Fibroblast of villous mesenchyme (primary cell): ENCODE measurements at regions not wholly inside any gene's neighbourhood (a gene's known extent, or its start where the extent isn't known, plus 50 kb on each side); places are given as distances from the start of the nearest gene placed in this dataset.

Experiments used
- DNase-seq: peaks from one replicate; pipeline ENCODE4 v3.0.0-alpha.2; 2010; ENCODE audit warnings: low read depth
- H3K4me3 ChIP-seq: 2 replicates; pipeline ENCODE4 v1.5.1; 2011; ENCODE audit warnings: low read depth, mild to moderate bottlenecking, low read length
- TF ChIP-seq, protein P1 (sequence below): IDR thresholded peaks from 2 replicates; pipeline ENCODE4 v1.5.1; 2012; ENCODE audit warnings: low read depth, mild to moderate bottlenecking, low read length; ENCODE audit not compliant: insufficient read depth

DNA sequence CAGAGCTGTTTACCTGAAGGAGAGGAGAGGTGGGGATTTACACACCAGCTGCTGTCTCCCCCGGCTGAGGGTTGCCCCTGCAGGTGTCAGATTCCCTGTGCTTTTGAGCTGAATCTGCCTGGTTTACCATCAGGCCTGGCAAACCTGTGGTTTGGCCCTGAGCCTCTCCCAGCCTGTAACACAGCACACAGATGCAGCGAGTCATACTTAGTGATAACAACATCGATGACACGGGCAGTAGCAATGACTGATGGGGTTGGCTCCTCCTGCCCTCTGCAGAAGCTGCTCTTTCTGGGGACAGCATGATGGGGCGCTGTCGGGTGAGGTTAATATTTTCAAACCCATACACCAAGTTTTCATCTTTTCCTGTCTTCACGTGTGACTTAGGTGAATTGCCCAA, 380.0 kb upstream of the B3GAT1 start:
- TF ChIP-seq, protein P1, sequence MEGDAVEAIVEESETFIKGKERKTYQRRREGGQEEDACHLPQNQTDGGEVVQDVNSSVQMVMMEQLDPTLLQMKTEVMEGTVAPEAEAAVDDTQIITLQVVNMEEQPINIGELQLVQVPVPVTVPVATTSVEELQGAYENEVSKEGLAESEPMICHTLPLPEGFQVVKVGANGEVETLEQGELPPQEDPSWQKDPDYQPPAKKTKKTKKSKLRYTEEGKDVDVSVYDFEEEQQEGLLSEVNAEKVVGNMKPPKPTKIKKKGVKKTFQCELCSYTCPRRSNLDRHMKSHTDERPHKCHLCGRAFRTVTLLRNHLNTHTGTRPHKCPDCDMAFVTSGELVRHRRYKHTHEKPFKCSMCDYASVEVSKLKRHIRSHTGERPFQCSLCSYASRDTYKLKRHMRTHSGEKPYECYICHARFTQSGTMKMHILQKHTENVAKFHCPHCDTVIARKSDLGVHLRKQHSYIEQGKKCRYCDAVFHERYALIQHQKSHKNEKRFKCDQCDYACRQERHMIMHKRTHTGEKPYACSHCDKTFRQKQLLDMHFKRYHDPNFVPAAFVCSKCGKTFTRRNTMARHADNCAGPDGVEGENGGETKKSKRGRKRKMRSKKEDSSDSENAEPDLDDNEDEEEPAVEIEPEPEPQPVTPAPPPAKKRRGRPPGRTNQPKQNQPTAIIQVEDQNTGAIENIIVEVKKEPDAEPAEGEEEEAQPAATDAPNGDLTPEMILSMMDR = no peak
- DNase-seq = peak; percentile 7
- H3K4me3 ChIP-seq = no peak overlapping the region

DNA sequence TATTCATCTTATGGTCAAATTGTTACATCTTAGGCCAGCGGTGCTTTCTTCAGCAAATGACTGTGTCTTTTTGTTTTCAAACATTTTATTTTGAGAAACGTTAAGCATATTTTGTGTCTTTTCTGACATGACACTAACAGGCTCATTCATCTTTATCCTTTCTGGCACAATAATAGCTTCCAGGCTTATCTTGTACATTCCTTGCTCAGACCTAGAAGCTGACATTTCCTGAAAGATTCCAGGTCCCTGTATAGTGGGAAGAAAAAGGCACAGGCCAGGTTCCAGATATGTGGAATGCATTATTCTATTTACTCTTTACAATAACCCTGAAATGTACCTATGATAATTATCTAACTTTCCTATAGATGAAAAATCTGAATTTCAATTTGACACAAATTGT, 379.1 kb upstream of the B3GAT1 start:
- DNase-seq = no peak
- TF ChIP-seq, protein P1 = no peak
- H3K4me3 ChIP-seq = no peak overlapping the region

DNA sequence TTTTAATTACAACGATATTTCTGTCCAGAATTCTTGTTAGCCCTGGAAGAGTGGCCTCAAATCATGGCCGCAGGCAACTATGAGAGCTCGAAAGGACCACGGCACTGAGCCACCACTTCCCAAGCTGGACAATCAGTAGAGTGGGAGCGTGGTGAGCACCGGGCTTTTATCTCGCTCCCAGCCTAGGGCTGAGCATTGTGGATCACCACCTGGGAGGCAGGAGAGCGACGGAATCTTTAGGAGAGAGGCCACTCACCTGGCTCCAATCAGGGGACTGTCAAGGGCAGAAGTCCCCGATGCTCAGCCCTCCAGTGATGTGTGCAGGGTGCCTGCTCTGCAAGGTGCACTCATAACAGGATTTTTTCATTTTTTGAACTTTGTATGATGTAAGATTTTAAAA, 377.1 kb upstream of the B3GAT1 start:
- no peak overlapping the region for H3K4me3 ChIP-seq
- TF ChIP-seq, protein P1 = no peak
- no peak for DNase-seq

DNA sequence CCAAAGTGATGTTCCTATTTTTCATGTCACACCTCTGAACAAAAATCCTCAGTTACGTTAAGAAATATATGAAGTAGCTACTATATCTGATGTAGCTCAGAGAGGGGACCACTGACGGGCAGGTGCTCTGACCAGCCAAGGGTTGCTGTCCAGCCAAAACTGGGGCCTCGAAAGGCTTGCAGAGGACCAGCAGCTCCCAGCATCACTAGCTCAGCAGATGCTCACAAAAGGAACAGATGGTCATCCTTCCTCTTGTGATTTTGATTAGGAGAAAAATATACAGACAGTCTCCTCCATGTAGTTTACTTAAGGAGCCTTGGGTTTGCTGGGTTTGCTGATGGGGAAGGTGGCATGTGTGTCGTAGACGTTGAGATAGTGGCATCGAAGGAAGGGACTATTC, 374.6 kb upstream of the B3GAT1 start:
- DNase-seq = no peak
- H3K4me3 ChIP-seq = no peak overlapping the region
- TF ChIP-seq, protein P1 = no peak

DNA sequence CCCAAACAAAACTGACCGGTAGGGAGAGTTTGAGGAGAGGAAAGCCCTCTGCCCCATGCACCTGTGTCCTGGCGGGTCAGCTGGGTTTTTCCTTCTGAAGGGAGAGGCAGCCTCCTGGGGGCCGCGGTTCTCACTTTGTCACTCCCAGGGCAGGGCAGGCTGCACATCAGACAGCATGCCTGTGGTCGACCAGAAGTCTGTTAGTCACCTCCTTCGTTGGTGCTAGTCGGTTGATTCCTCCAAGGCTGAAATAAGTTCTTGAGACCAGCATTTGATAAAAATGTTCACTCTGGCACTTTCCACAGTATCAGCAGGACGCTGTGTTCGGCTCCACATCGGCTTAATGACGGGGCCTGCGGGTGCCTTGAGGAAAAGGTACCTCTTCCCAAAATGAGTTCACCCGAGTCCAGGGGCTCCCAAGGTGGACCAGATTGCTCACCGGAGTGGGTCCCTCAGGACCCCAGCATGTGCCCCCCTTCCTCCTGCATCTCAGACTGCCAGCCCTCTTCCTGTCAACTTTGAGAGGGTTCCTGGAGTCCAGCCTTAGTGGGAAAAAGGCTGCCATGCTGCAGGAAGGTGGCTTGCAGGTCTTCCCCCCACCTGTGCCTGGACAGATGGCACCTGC, 373.7 kb upstream of the B3GAT1 start:
- H3K4me3 ChIP-seq = no peak overlapping the region
- TF ChIP-seq, protein P1 = no peak
- DNase-seq = no peak

DNA sequence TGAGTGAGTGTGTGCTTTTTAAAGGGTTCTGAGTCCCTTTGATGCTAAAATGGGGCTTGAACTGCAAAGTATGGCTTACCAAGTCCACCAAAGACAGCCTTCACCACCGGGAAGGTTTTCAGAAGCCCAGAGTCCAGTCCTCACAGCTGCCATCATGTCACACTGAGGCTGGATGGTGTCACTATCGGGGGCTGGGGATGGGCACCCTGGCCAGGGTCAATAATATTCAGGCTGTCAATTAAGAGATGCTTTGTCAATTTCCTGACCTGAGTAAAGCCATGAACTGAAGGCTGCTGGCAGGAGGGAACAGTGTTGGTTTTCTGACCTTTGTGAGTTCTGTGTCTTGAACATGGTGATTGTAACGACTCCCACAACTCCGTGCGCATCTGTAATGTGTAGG, 373.0 kb upstream of the B3GAT1 start:
- no peak for DNase-seq
- TF ChIP-seq, protein P1 = no peak
- H3K4me3 ChIP-seq = no peak overlapping the region

DNA sequence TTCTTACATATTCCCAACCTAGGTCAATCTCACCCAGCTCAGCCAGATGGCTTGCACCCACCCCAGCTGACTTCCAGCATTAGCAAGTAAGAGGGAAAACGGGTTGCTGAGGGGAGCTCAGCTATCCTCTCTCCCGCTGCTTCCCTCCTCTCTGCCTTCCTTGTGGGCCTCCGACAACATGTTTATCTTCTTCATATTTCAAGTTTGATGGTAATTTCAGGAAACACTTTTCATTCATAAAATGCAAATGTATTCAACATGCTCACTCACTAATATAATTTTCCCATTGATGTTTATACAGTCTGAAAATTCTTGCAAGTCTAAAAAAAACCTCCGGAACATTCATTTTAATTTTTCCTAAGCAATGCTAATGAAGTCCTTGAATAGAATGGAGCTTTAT, 372.5 kb upstream of the B3GAT1 start:
- no peak overlapping the region for H3K4me3 ChIP-seq
- no peak for DNase-seq

More for the DNA sequence above, 372.5 kb upstream of the B3GAT1 start:
- TF ChIP-seq, protein P1 = no peak
